HG03139 (cell line): ENCODE measurements at regions not wholly inside any gene's neighbourhood (a gene's known extent, or its start where the extent isn't known, plus 50 kb on each side); places are given as distances from the start of the nearest gene placed in this dataset.

Experiments used
- ATAC-seq: cut with Tn5 transposase; IDR thresholded peaks from one replicate; pipeline ENCODE4 v1.9.1; 2021; ENCODE audit not compliant: unreplicated experiment

GRCh38 chr4:135824759-135825296 lies 1623.2 kb upstream of the PABPC4L start:
- no peak for ATAC-seq

DNA sequence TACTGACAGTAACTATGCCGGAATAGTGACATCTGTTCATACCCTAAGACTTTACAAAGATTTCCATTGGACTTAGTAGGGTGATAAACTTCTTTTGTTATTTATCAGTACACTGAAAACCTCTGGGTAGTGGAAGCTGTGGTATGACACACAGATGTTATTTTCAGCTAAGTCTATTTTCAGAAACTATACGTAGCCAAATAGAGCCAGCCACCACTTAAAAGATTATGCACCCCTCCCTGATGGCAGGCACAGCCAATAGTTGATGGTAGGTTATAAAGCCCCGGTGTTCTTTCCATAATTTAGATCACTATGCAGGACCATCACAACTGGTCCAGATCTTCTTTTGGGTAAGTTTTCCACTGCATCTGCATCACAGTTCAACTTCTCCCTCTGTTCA lies 1603.2 kb upstream of the PABPC4L start:
- ATAC-seq, result no peak

GRCh38 chr4:135777361-135777760 lies 1575.8 kb upstream of the PABPC4L start:
- ATAC-seq, result no peak

DNA sequence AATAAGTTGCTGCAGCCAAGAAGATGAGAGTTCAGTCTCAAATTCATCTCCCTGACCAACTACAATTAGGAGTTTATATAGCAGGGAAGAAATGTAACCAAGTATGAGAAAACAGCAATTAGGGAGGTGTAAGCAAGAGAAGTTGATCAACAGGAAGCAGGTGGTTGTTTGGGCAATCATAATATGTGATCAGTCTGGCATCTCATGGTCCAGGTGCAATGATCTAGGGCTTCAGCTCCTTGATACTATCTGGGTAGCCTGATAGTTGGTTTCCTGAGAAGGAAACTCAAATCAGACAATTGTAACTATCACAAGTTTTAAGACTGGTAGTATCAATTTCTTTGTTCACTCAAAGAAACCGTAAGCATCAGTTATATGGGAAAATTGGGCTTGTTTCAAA lies 1574.3 kb upstream of the PABPC4L start:
- ATAC-seq, result no peak

DNA sequence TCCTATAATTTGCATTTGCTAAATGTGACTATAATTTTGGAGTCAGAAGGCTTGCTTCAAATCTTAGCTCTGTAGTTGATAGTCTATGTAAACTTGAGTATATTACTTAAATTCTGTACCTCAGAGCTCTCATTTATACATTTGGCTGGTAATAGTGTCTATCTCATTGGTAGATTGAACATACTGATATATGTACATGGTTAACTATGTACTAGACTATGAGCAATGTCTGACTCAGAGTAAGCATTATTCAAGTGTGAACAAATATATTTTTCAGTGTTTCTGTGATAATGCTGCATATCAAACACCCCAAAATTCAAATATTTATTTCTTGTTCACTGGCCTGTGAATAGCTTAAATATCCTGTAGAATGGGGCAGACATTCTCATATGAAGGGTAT lies 1568.9 kb upstream of the PABPC4L start:
- no peak for ATAC-seq

DNA sequence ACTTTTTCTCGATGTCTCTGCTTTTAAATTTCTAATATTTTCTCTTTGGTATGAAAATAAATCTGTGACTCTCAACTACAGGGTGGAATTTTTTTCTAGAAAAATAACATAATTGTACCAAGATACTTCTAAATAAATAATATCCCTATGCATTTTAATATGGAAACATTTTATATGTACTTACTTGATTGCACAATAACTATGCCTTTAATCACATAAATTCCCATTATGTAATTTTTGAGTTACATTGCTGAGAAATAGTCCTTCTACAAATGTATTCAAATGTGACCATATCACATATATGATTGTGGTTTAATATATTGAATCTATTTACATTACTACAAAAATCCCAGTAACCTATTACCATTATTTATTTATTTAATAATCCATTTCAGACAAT lies 1543.3 kb upstream of the PABPC4L start:
- ATAC-seq, result no peak

GRCh38 chr4:135741583-135741982 lies 1540.0 kb upstream of the PABPC4L start:
- ATAC-seq, result no peak

- no peak for ATAC-seq
These were observed 1537.8 kb upstream of the PABPC4L start for GRCh38 chr4:135739354-135739753.

GRCh38 chr4:135735512-135735911 lies 1533.9 kb upstream of the PABPC4L start:
- no peak for ATAC-seq

- ATAC-seq, result no peak
These were observed 1530.9 kb upstream of the PABPC4L start for GRCh38 chr4:135732448-135732847.

DNA sequence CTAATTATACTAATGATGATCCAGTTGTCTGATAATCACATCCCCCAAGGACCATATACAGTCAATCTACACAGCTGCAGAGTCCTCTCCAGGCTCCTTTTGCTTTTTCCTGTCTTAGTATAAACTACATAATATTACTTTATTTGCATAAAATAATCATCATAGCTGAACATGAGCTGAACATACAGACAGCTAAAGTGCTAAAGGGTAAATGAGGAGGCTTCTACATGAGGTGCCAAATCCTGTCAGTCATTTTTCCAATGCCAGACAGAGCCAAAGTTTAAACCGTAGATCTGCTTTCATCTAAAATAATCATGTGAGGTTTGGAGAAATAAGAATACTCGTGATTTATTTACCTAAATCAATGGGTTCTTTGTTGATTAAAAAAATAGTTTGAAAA lies 1530.1 kb upstream of the PABPC4L start:
- no peak for ATAC-seq

- no peak for ATAC-seq
These were observed 1522.8 kb upstream of the PABPC4L start for GRCh38 chr4:135724421-135724820.

- no peak for ATAC-seq
These were observed 1516.4 kb upstream of the PABPC4L start for GRCh38 chr4:135718019-135718418.

DNA sequence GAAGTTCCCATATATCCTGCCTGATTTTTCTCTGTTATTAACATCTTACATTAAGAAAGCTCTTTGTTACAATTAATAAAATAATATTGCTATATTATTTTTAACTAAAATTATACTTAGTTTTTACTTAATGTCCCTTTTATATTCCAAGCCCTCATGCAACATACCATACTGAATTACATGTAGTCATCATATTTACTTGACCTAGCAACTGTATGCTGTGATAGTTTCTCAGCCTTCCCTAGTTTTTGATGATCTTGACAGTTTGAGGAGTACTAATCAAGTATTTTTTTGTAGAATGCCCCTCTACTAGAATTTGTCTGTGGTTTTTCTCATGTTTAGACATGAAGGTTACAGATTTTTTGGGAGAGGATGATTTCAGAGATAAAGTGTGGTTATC lies 1503.8 kb upstream of the PABPC4L start:
- ATAC-seq, result no peak

DNA sequence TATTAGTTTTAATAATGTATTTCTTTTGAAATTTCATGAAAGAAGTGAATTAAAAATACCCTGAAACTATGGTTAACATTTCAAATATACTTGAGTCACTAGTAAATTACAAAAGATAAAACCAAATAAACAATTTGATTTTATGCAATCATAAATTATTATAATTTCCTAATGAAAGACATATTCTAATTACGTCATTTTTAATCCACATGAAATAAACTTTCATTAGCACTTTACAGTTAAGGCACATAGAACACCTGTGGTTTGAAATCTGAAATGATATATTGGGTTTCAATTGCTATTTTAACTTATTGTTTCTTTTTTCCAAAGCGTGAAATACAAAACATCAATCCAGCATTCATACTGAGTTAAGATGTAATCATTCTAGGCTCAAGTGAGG lies 1492.5 kb upstream of the PABPC4L start:
- ATAC-seq, result no peak

GRCh38 chr4:135684001-135684400 lies 1482.4 kb upstream of the PABPC4L start:
- no peak for ATAC-seq

GRCh38 chr4:135672202-135672601 lies 1470.6 kb upstream of the PABPC4L start:
- ATAC-seq, result no peak

DNA sequence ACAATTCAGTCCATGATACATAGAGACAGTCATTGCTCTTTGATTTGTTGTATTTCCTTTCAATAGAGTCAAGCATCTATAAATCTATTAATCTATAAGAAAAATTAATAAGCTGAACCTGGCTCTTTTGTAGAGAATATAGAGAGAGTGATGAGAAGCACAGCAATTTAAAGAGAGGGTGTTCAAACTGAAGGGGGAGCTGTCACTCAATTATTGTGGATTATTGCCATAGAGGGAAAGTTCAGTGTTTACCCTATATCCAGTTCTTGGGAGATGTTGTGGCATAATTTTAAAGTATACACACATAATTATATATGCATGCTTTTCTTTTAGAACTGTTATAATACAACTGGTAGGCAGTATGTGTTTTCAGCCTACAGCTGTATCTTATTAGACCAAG lies 1469.0 kb upstream of the PABPC4L start:
- no peak for ATAC-seq
